HL-60 (cell line): ENCODE measurements at regions not wholly inside any gene's neighbourhood (a gene's known extent, or its start where the extent isn't known, plus 50 kb on each side); places are given as distances from the start of the nearest gene placed in this dataset.

ENCODE experiments used
- DNase-seq, 2 experiments: peaks; one replicate each; pipeline ENCODE4 v3.0.0-alpha.2; 2010 to 2020; ENCODE audit warnings: low read depth in 1 of 2, low spot score in 1 of 2
- H3K27ac ChIP-seq: fragments of 250-450 bp; sonication (Bioruptor Pico); replicated peaks from 2 replicates; pipeline ENCODE4 v1.5.1; 2020; ENCODE audit warnings: mild to moderate bottlenecking, moderate library complexity
- H3K27me3 ChIP-seq: fragments of 250-450 bp; sonication (Bioruptor Pico); 2 replicates; pipeline ENCODE4 v1.5.1; 2021; ENCODE audit warnings: mild to moderate bottlenecking, moderate library complexity; ENCODE audit not compliant: insufficient read depth, poor library complexity, severe bottlenecking
- H3K4me3 ChIP-seq: replicated peaks from 2 replicates; pipeline ENCODE4 v1.5.1; 2011; ENCODE audit warnings: mild to moderate bottlenecking, control low read depth, low read length; ENCODE audit not compliant: insufficient read depth
- CTCF ChIP-seq: IDR thresholded peaks from one replicate; pipeline ENCODE4 v1.5.1; 2011; ENCODE audit warnings: low read length, control low read depth, inconsistent platforms; ENCODE audit not compliant: insufficient read depth
- GABPA ChIP-seq: IDR thresholded peaks from 2 replicates; pipeline ENCODE4 v1.6.1; 2012; ENCODE audit warnings: low read depth
- POLR2AphosphoS5 ChIP-seq: IDR thresholded peaks from 2 replicates; pipeline ENCODE4 v1.6.1; 2012; ENCODE audit warnings: low read depth
- REST ChIP-seq: IDR thresholded peaks from 2 replicates; pipeline ENCODE4 v1.6.1; 2012; ENCODE audit warnings: low read depth; ENCODE audit not compliant: insufficient replicate concordance
- SPI1 ChIP-seq: IDR thresholded peaks from 2 replicates; pipeline ENCODE4 v1.6.1; 2012; ENCODE audit warnings: low read depth, mild to moderate bottlenecking, borderline replicate concordance

DNA sequence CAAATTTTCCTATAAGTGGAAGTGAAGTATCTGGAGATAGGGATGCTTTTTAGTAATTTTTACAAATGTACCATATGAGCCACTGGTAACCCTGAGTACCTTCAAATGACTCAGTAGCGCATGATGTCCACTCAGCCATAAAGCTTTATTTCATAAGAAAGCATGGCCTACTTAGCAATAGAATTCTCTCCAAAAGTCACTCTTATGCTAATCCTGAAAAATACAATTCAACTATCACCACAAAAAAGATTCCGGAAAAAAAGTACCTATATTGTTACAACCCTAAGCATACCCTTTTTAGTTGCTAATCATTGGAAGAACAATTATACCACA, 732.2 kb downstream of the SOCS6 start:
- Histone ChIP-seq H3K4me3 (no peak overlapping the region), H3K27me3 (no peaks in the 10 kb centered on the region), H3K27ac (no peak overlapping the region)
- no peak for TF ChIP-seq REST
- TF ChIP-seq GABPA: no peak
- TF ChIP-seq SPI1: no peak
- TF ChIP-seq POLR2AphosphoS5: no peak
- TF ChIP-seq CTCF: no peak
- no peak for DNase-seq

DNA sequence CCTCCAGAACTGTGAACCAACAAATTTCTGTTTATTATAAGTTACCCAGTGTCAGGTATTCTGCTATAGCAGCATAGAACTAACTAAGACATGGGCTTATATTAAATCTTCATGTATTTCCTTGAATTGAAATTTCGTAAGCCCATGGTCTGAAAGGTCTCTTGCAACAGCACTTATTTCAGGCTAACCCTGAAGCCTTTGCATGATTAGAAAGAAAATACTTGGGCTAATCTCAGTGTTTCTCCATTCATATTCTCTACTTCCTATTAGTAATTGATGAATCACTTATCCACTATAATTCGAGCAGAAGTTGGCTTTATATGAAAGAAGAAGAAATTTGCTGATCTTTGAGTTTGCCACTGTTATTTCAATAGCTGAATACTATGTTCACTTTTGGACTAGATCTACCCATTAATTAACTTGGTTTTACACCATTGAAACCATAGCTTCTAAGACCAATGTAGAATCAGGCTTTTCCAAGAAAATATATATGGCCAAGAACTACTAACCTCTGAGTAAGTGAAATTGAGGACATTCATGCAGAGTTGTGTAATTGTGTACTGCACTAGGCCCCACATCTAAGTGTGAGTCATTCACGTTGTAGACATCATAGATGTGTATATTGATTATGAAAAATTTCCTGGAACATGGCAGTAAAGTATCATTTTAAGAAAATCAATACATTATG, 731.6 kb downstream of the SOCS6 start:
- Histone ChIP-seq H3K27ac (no peak overlapping the region), H3K4me3 (no peak overlapping the region)
- no peak for TF ChIP-seq POLR2AphosphoS5
- no peak for TF ChIP-seq CTCF
- TF ChIP-seq SPI1: no peak
- TF ChIP-seq GABPA: no peak
- TF ChIP-seq REST: no peak

GRCh38 chr18:71018816-71019215, 730.0 kb downstream of the SOCS6 start:
- TF ChIP-seq GABPA (no peak), CTCF (no peak), POLR2AphosphoS5 (no peak), REST (no peak), SPI1 (no peak)
- H3K27ac ChIP-seq: no peak overlapping the region

More for the DNA sequence above, 731.6 kb downstream of the SOCS6 start:
- no peaks in the 10 kb centered on the region for H3K27me3 ChIP-seq
- DNase-seq: no peak

More at GRCh38 chr18:71018816-71019215, 730.0 kb downstream of the SOCS6 start:
- no peak for DNase-seq
- no peaks in the 10 kb centered on the region for H3K27me3 ChIP-seq
- H3K4me3 ChIP-seq: no peak overlapping the region
